Karpas-422 (cell line): ENCODE measurements at regions not wholly inside any gene's neighbourhood (a gene's known extent, or its start where the extent isn't known, plus 50 kb on each side); places are given as distances from the start of the nearest gene placed in this dataset.

Experiments
- DNase-seq: peaks from one replicate; pipeline ENCODE4 v3.0.0-alpha.2; 2015
- H2AFZ ChIP-seq: fragments of 200-600 bp; sonication (generic); 2 replicates; pipeline ENCODE4 v1.6.1; 2014; ENCODE audit warnings: antibody characterized with exemption, low read length, mixed read lengths
- H3K27ac ChIP-seq: fragments of 200-600 bp; sonication (generic); 2 replicates; pipeline ENCODE4 v1.5.1; 2014; ENCODE audit warnings: mild to moderate bottlenecking, low read length, moderate library complexity
- H3K27me3 ChIP-seq: fragments of 200-600 bp; sonication (generic); 2 replicates; pipeline ENCODE4 v1.6.1; 2014; ENCODE audit warnings: low read length, mixed read lengths
- H3K36me3 ChIP-seq: fragments of 200-600 bp; sonication (generic); 2 replicates; pipeline ENCODE4 v1.6.1; 2014; ENCODE audit warnings: low read length, mixed read lengths; ENCODE audit not compliant: insufficient read depth
- H3K4me1 ChIP-seq: fragments of 200-600 bp; sonication (generic); 2 replicates; pipeline ENCODE4 v1.6.1; 2014; ENCODE audit warnings: mild to moderate bottlenecking, low read length, mixed read lengths
- H3K4me2 ChIP-seq: fragments of 200-600 bp; sonication (generic); 2 replicates; pipeline ENCODE4 v1.6.1; 2014; ENCODE audit warnings: low read length, low read depth, mild to moderate bottlenecking; ENCODE audit not compliant: poor library complexity, severe bottlenecking
- H3K4me3 ChIP-seq: fragments of 200-600 bp; sonication (generic); 2 replicates; pipeline ENCODE4 v1.5.1; 2014; ENCODE audit warnings: mild to moderate bottlenecking, antibody characterized with exemption, low read length, mixed read lengths
- H3K79me2 ChIP-seq: fragments of 200-600 bp; sonication (generic); 2 replicates; pipeline ENCODE4 v1.6.1; 2014; ENCODE audit warnings: mild to moderate bottlenecking, low read length, mixed read lengths
- H3K9ac ChIP-seq: fragments of 200-600 bp; sonication (generic); 2 replicates; pipeline ENCODE4 v1.6.0; 2014; ENCODE audit warnings: low read length
- H3K9me2 ChIP-seq: fragments of 200-600 bp; sonication (generic), shearing (Covaris generic); replicated peaks from 2 replicates; pipeline ENCODE4 v1.6.0; 2014; ENCODE audit warnings: mild to moderate bottlenecking, low read length, moderate library complexity; ENCODE audit not compliant: insufficient read depth
- H3K9me3 ChIP-seq: fragments of 300-700, 200-600 bp; sonication (generic); 2 replicates; pipeline ENCODE4 v1.6.1; 2014; ENCODE audit warnings: low read length, mixed read lengths
- H4K20me1 ChIP-seq: fragments of 200-600 bp; sonication (generic); 2 replicates; pipeline ENCODE4 v1.6.1; 2014; ENCODE audit warnings: mild to moderate bottlenecking, antibody characterized with exemption, low read length, low read depth; ENCODE audit not compliant: insufficient read depth

DNA sequence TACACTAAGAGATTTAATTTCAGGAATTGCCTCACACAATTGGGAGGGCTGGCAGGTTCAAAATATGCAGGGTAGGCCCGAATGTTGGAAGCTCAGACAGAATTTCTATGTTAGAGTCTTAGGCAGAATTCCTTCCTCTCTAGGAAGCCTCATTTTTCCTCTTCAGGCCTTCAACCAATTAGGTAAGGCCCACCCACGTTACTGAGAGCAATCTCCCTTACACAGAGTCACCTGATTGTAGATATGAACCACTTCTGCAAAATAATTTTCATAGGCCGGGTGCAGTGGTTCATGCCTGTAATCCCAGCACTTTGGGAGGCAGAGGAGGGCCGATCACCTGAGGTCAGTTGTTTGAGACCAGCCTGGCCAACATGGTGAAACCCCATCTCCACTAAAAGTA is 50.2 kb upstream of the HIVEP1 start:
- no peaks in the 10 kb centered on the region for H4K20me1 ChIP-seq
- H2AFZ ChIP-seq: no peak overlapping the region
- H3K4me1 ChIP-seq: no peaks in the 10 kb centered on the region
- H3K36me3 ChIP-seq: no peaks in the 10 kb centered on the region
- no peak overlapping the region for H3K4me2 ChIP-seq
- H3K4me3 ChIP-seq: no peak overlapping the region
- H3K9ac ChIP-seq: no peak overlapping the region
- no peak overlapping the region for H3K27ac ChIP-seq
- no peaks in the 10 kb centered on the region for H3K79me2 ChIP-seq
- DNase-seq: no peak
- no peaks in the 10 kb centered on the region for H3K9me3 ChIP-seq
- no peaks in the 10 kb centered on the region for H3K27me3 ChIP-seq
- H3K9me2 ChIP-seq: no peaks in the 10 kb centered on the region

DNA sequence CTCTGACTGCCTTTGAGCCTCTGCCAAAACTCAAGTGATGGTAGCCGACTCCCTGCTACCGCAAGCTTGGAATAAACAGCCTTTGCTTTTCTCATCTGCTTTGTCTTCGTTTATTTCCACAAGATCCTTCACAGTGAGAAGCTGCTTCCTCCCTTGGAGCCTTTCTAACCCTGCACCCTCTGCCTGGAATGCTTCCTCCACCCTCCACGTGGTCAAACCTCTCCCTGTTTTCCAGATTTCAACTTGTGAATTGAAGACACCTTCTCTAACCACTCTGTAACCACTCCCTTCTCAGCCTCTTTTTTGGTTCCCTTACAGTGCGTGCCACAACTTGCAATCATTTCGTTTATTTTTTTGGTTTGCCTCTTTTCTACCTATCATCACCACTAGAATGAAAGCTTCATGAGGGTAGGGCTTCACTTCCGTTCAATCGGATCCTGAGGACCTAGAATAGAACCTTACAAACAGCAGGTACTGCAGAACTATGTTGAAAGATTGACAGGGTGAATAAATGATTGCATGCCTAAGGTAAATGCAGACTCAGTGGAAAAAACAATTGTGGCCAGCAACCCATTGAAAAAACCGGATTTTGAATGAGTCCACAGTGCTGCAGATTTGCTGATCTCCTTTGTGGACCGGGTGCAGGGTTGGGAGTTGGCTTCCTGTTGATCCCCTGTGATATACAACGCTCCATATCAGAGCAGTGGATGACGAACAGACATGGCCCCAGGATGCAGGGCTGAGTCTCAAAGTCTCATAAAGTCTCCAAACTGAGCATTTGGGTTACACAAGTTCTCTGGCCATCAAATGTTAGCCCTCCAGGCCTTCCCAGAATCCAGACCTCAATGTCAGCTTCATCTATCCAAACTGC is 51.0 kb upstream of the HIVEP1 start:
- no peak for DNase-seq
- Histone ChIP-seq H2AFZ (no peak overlapping the region), H3K9ac (no peak overlapping the region), H3K4me2 (no peak overlapping the region), H3K9me3 (no peaks in the 10 kb centered on the region), H3K4me1 (no peaks in the 10 kb centered on the region), H3K27me3 (no peaks in the 10 kb centered on the region), H3K79me2 (no peaks in the 10 kb centered on the region), H4K20me1 (no peaks in the 10 kb centered on the region), H3K27ac (no peak overlapping the region), H3K9me2 (no peaks in the 10 kb centered on the region), H3K4me3 (no peak overlapping the region), H3K36me3 (no peaks in the 10 kb centered on the region)

DNA sequence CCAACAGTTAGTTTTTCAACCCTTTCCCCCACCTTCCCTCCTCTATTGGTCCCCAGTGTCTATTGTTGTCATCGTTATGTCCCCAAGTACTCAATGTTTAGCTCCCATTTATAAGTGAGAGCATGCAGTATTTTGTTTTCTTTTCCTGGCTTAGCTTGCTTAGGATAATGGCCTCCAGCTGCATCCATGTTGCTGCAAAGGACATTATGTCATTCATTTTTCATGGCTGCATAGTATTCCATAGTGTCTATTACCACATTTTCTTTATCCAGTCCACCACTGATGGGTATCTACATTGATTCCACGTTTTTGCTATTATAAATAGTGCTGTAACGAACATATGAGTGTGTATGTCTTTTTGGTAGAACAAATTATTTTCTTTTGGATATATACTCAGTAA is 55.3 kb upstream of the HIVEP1 start:
- Histone ChIP-seq H3K4me2 (no peak overlapping the region), H3K9me3 (no peaks in the 10 kb centered on the region), H3K9me2 (no peaks in the 10 kb centered on the region), H3K36me3 (no peaks in the 10 kb centered on the region), H3K79me2 (no peaks in the 10 kb centered on the region), H2AFZ (no peak overlapping the region), H3K27ac (no peak overlapping the region), H4K20me1 (no peaks in the 10 kb centered on the region), H3K4me1 (no peaks in the 10 kb centered on the region), H3K4me3 (no peak overlapping the region), H3K9ac (no peak overlapping the region), H3K27me3 (no peaks in the 10 kb centered on the region; the same call in 1 of the 2 replicates)
- DNase-seq: no peak

- Histone ChIP-seq H3K79me2 (no peaks in the 10 kb centered on the region), H2AFZ (no peak overlapping the region), H3K9ac (no peak overlapping the region)
Observed at GRCh38 chr6:11953641-11954040, 58.5 kb upstream of the HIVEP1 start.

DNA sequence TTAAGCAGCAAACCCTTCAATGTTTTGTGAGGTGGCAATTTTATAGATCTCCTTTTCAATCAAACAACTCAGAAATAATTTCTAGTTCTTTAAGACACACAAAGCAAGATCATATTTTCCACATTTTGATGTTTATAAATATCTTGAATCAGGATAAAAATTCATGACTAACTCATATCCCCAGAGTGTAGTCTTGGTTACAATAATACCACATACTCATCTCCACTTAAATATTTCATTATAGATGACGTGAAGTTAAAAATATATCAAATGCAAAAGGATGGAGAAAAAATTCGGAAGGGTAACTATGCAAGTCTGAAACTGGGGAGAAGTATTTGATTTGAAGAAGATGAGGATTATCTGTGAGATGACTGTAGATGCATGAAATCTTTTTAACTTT is 59.8 kb upstream of the HIVEP1 start:
- Histone ChIP-seq H3K27me3 (no peaks in the 10 kb centered on the region; the same call in 1 of the 2 replicates), H3K4me3 (no peak overlapping the region), H3K9me2 (no peaks in the 10 kb centered on the region), H3K27ac (no peak overlapping the region), H2AFZ (no peak overlapping the region), H3K79me2 (no peaks in the 10 kb centered on the region), H3K9me3 (no peaks in the 10 kb centered on the region), H3K9ac (no peak overlapping the region), H3K36me3 (no peaks in the 10 kb centered on the region), H3K4me2 (no peak overlapping the region), H4K20me1 (no peaks in the 10 kb centered on the region), H3K4me1 (no peaks in the 10 kb centered on the region)
- no peak for DNase-seq

More at GRCh38 chr6:11953641-11954040, 58.5 kb upstream of the HIVEP1 start:
- no peak for DNase-seq
- Histone ChIP-seq H3K9me3 (no peaks in the 10 kb centered on the region), H3K4me2 (no peak overlapping the region), H3K27ac (no peak overlapping the region), H3K4me3 (no peak overlapping the region), H3K36me3 (no peaks in the 10 kb centered on the region), H3K9me2 (no peaks in the 10 kb centered on the region), H3K4me1 (no peaks in the 10 kb centered on the region), H3K27me3 (no peaks in the 10 kb centered on the region; the same call in 1 of the 2 replicates), H4K20me1 (no peaks in the 10 kb centered on the region)

- Histone ChIP-seq H3K9ac (no peak overlapping the region), H3K4me3 (no peak overlapping the region), H3K9me2 (no peaks in the 10 kb centered on the region), H4K20me1 (no peaks in the 10 kb centered on the region), H3K79me2 (no peaks in the 10 kb centered on the region), H3K27me3 (no peaks in the 10 kb centered on the region; the same call in 1 of the 2 replicates), H3K4me1 (no peaks in the 10 kb centered on the region), H2AFZ (no peak overlapping the region), H3K9me3 (no peaks in the 10 kb centered on the region), H3K36me3 (no peaks in the 10 kb centered on the region), H3K4me2 (no peak overlapping the region), H3K27ac (no peak overlapping the region)
- no peak for DNase-seq
Observed at GRCh38 chr6:11951868-11952267, 60.2 kb upstream of the HIVEP1 start.

DNA sequence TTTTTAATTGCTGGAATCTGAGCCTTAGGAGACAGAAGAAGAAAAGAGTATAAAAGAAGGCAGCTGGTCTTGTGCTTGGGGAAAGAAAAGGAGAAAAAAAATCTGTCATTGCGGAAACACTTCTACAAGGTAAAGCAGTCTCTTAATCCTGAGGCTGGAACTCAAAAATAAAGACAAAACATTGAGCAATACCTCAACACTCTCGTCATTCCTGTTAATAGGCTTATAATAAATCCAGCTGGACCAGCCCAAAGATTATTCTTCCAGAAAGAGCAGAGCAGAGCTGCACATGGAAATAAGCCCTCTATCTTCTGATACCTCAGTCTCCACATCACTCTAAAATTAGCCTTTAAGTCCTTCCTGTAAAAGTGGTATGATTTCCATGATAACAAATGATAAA is 62.0 kb upstream of the HIVEP1 start:
- Histone ChIP-seq H3K27me3 (no peaks in the 10 kb centered on the region; the same call in 1 of the 2 replicates), H3K9ac (no peak overlapping the region), H3K9me2 (no peaks in the 10 kb centered on the region), H3K4me1 (no peaks in the 10 kb centered on the region), H3K79me2 (no peaks in the 10 kb centered on the region), H3K27ac (no peak overlapping the region), H3K4me2 (no peak overlapping the region), H3K36me3 (no peaks in the 10 kb centered on the region), H4K20me1 (no peaks in the 10 kb centered on the region), H3K9me3 (no peaks in the 10 kb centered on the region), H2AFZ (no peak overlapping the region), H3K4me3 (no peak overlapping the region)
- DNase-seq: no peak

GRCh38 chr6:11947575-11947974 is 64.5 kb upstream of the HIVEP1 start:
- no peak for DNase-seq
- Histone ChIP-seq H3K4me1 (no peaks in the 10 kb centered on the region), H3K79me2 (no peaks in the 10 kb centered on the region), H3K9me2 (no peaks in the 10 kb centered on the region), H3K27ac (no peak overlapping the region), H3K4me3 (no peak overlapping the region), H3K9me3 (no peaks in the 10 kb centered on the region), H3K27me3 (no peaks in the 10 kb centered on the region), H2AFZ (no peak overlapping the region), H4K20me1 (no peaks in the 10 kb centered on the region), H3K36me3 (no peaks in the 10 kb centered on the region), H3K9ac (no peak overlapping the region), H3K4me2 (no peak overlapping the region)
